HL-60 (cell line): ENCODE measurements at regions not wholly inside any gene's neighbourhood (a gene's known extent, or its start where the extent isn't known, plus 50 kb on each side); places are given as distances from the start of the nearest gene placed in this dataset.

ENCODE experiments used
- DNase-seq, 2 experiments: peaks; one replicate each; pipeline ENCODE4 v3.0.0-alpha.2; 2010 to 2020; ENCODE audit warnings: low read depth in 1 of 2, low spot score in 1 of 2
- H3K27ac ChIP-seq: fragments of 250-450 bp; sonication (Bioruptor Pico); replicated peaks from 2 replicates; pipeline ENCODE4 v1.5.1; 2020; ENCODE audit warnings: mild to moderate bottlenecking, moderate library complexity
- H3K27me3 ChIP-seq: fragments of 250-450 bp; sonication (Bioruptor Pico); 2 replicates; pipeline ENCODE4 v1.5.1; 2021; ENCODE audit warnings: mild to moderate bottlenecking, moderate library complexity; ENCODE audit not compliant: insufficient read depth, poor library complexity, severe bottlenecking
- H3K4me3 ChIP-seq: replicated peaks from 2 replicates; pipeline ENCODE4 v1.5.1; 2011; ENCODE audit warnings: mild to moderate bottlenecking, control low read depth, low read length; ENCODE audit not compliant: insufficient read depth
- CTCF ChIP-seq: IDR thresholded peaks from one replicate; pipeline ENCODE4 v1.5.1; 2011; ENCODE audit warnings: low read length, control low read depth, inconsistent platforms; ENCODE audit not compliant: insufficient read depth
- GABPA ChIP-seq: IDR thresholded peaks from 2 replicates; pipeline ENCODE4 v1.6.1; 2012; ENCODE audit warnings: low read depth
- POLR2AphosphoS5 ChIP-seq: IDR thresholded peaks from 2 replicates; pipeline ENCODE4 v1.6.1; 2012; ENCODE audit warnings: low read depth
- REST ChIP-seq: IDR thresholded peaks from 2 replicates; pipeline ENCODE4 v1.6.1; 2012; ENCODE audit warnings: low read depth; ENCODE audit not compliant: insufficient replicate concordance
- SPI1 ChIP-seq: IDR thresholded peaks from 2 replicates; pipeline ENCODE4 v1.6.1; 2012; ENCODE audit warnings: low read depth, mild to moderate bottlenecking, borderline replicate concordance

GRCh38 chr15:100714749-100715342 lies 112.5 kb downstream of the ASB7 start:
- H3K27me3 ChIP-seq, result no peaks in the 10 kb centered on the region
- TF ChIP-seq POLR2AphosphoS5, result no peak
- TF ChIP-seq SPI1, result no peak
- no peak for TF ChIP-seq REST
- no peak for TF ChIP-seq GABPA
- H3K27ac ChIP-seq, result no peak overlapping the region
- no peak overlapping the region for H3K4me3 ChIP-seq
- DNase-seq, result no peak

GRCh38 chr15:100715571-100716455 lies 113.4 kb downstream of the ASB7 start:
- H3K27ac ChIP-seq, result no peak overlapping the region
- H3K27me3 ChIP-seq, result no peaks in the 10 kb centered on the region
- TF ChIP-seq POLR2AphosphoS5 (no peak), GABPA (no peak), SPI1 (no peak)
- H3K4me3 ChIP-seq, result no peak overlapping the region
- no peak for DNase-seq

GRCh38 chr15:100716456-100717085 lies 114.2 kb downstream of the ASB7 start:
- no peak overlapping the region for H3K27ac ChIP-seq
- no peak for DNase-seq
- H3K4me3 ChIP-seq, result no peak overlapping the region
- TF ChIP-seq CTCF (no peak), GABPA (no peak), SPI1 (no peak), REST (no peak), POLR2AphosphoS5 (no peak)
- no peaks in the 10 kb centered on the region for H3K27me3 ChIP-seq

- no peak overlapping the region for H3K27ac ChIP-seq
- TF ChIP-seq REST (no peak), POLR2AphosphoS5 (no peak), CTCF (no peak), GABPA (no peak), SPI1 (no peak)
- H3K4me3 ChIP-seq, result no peak overlapping the region
- no peak for DNase-seq
- no peaks in the 10 kb centered on the region for H3K27me3 ChIP-seq
These were observed 115.2 kb downstream of the ASB7 start for GRCh38 chr15:100717596-100717995.
